NCI-H2081 treated with DMSO at 0.1 percent for 48 hours (cell line): ENCODE measurements at regions not wholly inside any gene's neighbourhood (a gene's known extent, or its start where the extent isn't known, plus 50 kb on each side); places are given as distances from the start of the nearest gene placed in this dataset.
"Not testable (repeated sequence)": the region's sequence is repeated elsewhere in the genome, so short reads cannot be mapped to it uniquely, and the experiment has no call there.

Experiments used
- DNase-seq: peaks from one replicate; lab custom pipeline; 2025; lab: John Stamatoyannopoulos, UW

DNA sequence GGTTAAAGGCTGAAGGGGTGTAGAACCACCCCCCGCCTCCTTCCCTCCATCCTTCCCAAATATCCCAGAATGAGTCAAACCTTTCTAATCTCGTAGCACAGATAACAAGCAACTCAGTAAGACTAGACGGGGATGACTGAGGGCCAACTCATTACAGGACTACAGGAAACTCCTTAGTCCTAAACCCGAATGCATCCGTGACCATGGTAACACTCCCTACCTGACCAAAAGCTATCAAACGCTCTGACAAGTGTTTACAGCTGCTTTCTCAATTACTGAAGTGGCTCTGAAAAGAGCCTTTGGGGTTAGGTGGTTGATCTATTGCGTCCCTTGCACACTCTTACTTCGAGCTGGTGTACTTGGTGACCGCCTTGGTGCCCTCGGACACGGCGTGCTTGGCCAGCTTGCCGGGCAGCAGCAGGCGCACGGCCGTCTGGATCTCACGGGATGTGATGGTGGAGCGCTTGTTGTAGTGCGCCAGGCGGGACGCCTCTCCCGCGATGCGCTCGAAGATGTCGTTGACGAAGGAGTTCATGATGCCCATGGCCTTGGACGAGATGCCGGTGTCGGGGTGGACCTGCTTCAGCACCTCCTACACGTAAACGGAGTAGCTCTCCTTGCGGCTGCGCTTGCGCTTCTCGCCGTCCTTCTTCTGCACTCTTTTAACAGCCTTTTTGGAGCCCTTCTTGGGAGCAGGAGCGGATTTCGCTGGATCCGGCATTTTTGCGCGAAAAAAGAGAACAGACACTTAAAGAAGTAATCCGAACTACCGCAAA is 67.4 kb downstream of the FAM72B start:
- not testable (repeated sequence) for DNase-seq

DNA sequence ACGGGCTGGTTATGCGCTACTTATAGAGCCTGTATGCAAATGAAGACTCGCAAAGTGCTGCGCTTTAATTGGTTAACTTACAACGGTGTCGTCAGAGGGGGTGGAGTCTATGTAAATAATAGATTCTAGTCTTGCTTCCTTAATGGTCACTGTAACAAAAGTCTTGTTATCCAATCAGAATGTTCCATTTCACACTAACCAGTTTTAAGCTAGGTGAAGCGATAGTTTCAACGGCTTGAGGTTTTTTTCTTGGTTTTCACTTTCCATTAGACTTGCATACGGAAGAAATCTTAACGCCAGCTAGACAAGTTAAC is 66.9 kb downstream of the FAM72B start:
- not testable (repeated sequence) for DNase-seq

DNA sequence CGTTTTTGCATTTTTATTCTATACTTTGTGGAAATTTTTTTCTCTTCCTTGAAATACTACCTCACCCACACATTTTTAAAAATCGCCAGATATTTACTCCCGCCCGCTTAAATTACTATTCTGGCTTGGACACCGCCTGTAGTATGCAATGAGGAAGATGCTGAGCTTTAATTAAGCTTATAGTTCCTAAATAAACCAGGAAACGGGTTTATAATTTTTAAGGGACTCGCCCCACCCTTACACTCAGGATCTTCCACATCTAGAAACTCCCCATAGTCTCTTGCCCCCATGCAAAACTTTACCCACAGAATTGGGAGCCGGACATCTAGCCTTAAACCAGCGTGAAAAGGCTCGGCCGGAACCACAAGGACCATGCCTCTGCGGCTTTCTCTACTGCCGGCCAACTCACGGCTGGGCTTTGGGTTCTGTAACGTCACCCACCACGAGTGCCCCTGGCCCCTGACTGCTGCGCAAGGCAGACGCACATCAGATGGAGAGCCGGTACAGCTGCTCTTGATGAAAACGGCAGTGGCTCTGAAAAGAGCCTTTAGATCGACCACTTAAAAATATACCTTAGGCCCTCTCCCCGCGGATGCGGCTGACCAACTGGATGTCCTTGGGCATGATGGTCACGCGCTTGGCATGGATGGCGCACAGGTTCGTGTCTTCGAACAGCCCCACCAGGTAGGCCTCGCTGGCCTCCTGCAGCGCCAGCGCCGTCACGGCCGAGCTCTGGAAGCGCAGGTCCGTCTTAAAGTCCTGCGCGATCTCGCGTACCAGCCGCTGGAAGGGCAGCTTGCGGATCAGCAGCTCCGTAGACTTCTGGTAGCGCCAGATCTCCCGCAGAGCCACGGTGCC is 66.3 kb downstream of the FAM72B start:
- not testable (repeated sequence) for DNase-seq
